ENCODE measurements at regions not wholly inside any gene's neighbourhood (a gene's known extent, or its start where the extent isn't known, plus 50 kb on each side); places are given as distances from the start of the nearest gene placed in this dataset.
"Not testable (repeated sequence)": the region's sequence is repeated elsewhere in the genome, so short reads cannot be mapped to it uniquely, and the experiment has no call there.

GRCh38 chr6:81515562-81516453 lies 236.7 kb downstream of the TENT5A start:
- Mint-ChIP-seq H3K36me3 (ENCODE audit: unreplicated experiment) (no peaks in the 10 kb centered on the region), H3K27ac (ENCODE audit: unreplicated experiment) (no peak overlapping the region), H3K4me3 (ENCODE audit: unreplicated experiment) (no peak overlapping the region), H3K9me3 (ENCODE audit: unreplicated experiment) (no peaks in the 10 kb centered on the region), H3K27me3 (ENCODE audit: unreplicated experiment) (peaks cover 7% of the 10 kb centered on the region), H3K4me1 (ENCODE audit: unreplicated experiment) (peaks cover 8% of the 10 kb centered on the region)
- no peak for DNase-seq (ENCODE audit: extremely low spot score, unreplicated experiment)
- no peak for TF ChIP-seq CTCF (IDR thresholded peaks at IDR 0.05)

- H3K4me1 Mint-ChIP-seq (ENCODE audit: unreplicated experiment); H3K9me3 Mint-ChIP-seq (ENCODE audit: unreplicated experiment); H3K4me3 Mint-ChIP-seq (ENCODE audit: unreplicated experiment); H3K27ac Mint-ChIP-seq (ENCODE audit: unreplicated experiment); DNase-seq (ENCODE audit: extremely low spot score, unreplicated experiment); H3K36me3 Mint-ChIP-seq (ENCODE audit: unreplicated experiment): not testable (repeated sequence)
- peaks cover 19% of the 10 kb centered on the region for H3K27me3 Mint-ChIP-seq (ENCODE audit: unreplicated experiment)
Observed at GRCh38 chr6:81514195-81514594, 238.3 kb downstream of the TENT5A start.

- H3K27ac Mint-ChIP-seq (ENCODE audit: unreplicated experiment), result no peak overlapping the region
- H3K36me3 Mint-ChIP-seq (ENCODE audit: unreplicated experiment), result no peaks in the 10 kb centered on the region
- no peaks in the 10 kb centered on the region for H3K9me3 Mint-ChIP-seq (ENCODE audit: unreplicated experiment)
- H3K27me3 Mint-ChIP-seq (ENCODE audit: unreplicated experiment), result peaks cover 15% of the 10 kb centered on the region
- peaks cover 9% of the 10 kb centered on the region for H3K4me1 Mint-ChIP-seq (ENCODE audit: unreplicated experiment)
- no peak for TF ChIP-seq CTCF (IDR thresholded peaks at IDR 0.05)
- no peak for DNase-seq (ENCODE audit: extremely low spot score, unreplicated experiment)
- no peak overlapping the region for H3K4me3 Mint-ChIP-seq (ENCODE audit: unreplicated experiment)
Observed at GRCh38 chr6:81511423-81511822, 241.1 kb downstream of the TENT5A start.

GRCh38 chr6:81495999-81496398 lies 256.5 kb downstream of the TENT5A start:
- Mint-ChIP-seq H3K27ac (ENCODE audit: unreplicated experiment) (no peak overlapping the region), H3K4me1 (ENCODE audit: unreplicated experiment) (peaks cover 6% of the 10 kb centered on the region), H3K36me3 (ENCODE audit: unreplicated experiment) (no peaks in the 10 kb centered on the region), H3K4me3 (ENCODE audit: unreplicated experiment) (no peak overlapping the region), H3K27me3 (ENCODE audit: unreplicated experiment) (peaks cover 20% of the 10 kb centered on the region), H3K9me3 (ENCODE audit: unreplicated experiment) (peaks cover 18% of the 10 kb centered on the region)
- no peak for DNase-seq (ENCODE audit: extremely low spot score, unreplicated experiment)
- TF ChIP-seq CTCF (IDR thresholded peaks at IDR 0.05), result no peak

- Mint-ChIP-seq H3K27ac (ENCODE audit: unreplicated experiment) (no peak overlapping the region), H3K9me3 (ENCODE audit: unreplicated experiment) (peaks cover 3% of the 10 kb centered on the region), H3K4me3 (ENCODE audit: unreplicated experiment) (no peak overlapping the region), H3K27me3 (ENCODE audit: unreplicated experiment) (peaks cover 8% of the 10 kb centered on the region), H3K4me1 (ENCODE audit: unreplicated experiment) (peaks cover 6% of the 10 kb centered on the region), H3K36me3 (ENCODE audit: unreplicated experiment) (no peaks in the 10 kb centered on the region)
- no peak for DNase-seq (ENCODE audit: extremely low spot score, unreplicated experiment)
- no peak for TF ChIP-seq CTCF (IDR thresholded peaks at IDR 0.05)
Observed at GRCh38 chr6:81491454-81492101, 260.9 kb downstream of the TENT5A start.

All from osteocyte (in vitro differentiated cells).